HepG2 (cell line): ENCODE measurements at regions not wholly inside any gene's neighbourhood (a gene's known extent, or its start where the extent isn't known, plus 50 kb on each side); places are given as distances from the start of the nearest gene placed in this dataset.

Experiments used
- ATAC-seq: fragments of 200-7000 bp; cut with Tn5 transposase; 3 replicates; pipeline ENCODE4 v1.9.1; 2020; ENCODE audit warnings: mild to moderate bottlenecking, moderate library complexity
- BruUV-seq: library from RNA; stranded (reverse); fragments of 400-500 nt; replicated peaks from 2 replicates; lab custom pipeline; 2021; lab: Mats Ljungman, UMichigan
- CTCF ChIA-PET: fragments of 300-600 bp; formaldehyde crosslinking; extraction: SDS; loops from one replicate; lab custom pipeline; 2021; ENCODE audit warnings: low total read pairs, inconsistent platforms, low intra/inter-chr PET ratio; lab: Yijun Ruan, JAX
- POLR2A ChIA-PET: fragments of 350-600 bp; sonication (Branson Sonifier 250); formaldehyde crosslinking; loops from one replicate; lab custom pipeline; 2020; ENCODE audit warnings: antibody characterized with exemption, inconsistent platforms; lab: Yijun Ruan, JAX
- DNase-seq: peaks from one replicate; pipeline ENCODE4 v3.0.0-alpha.2; 2015; ENCODE audit warnings: low spot score
- FAIRE-seq: peaks from 3 replicates; lab custom pipeline; 2011; peaks lifted over from hg19 to GRCh38; lab: Jason Lieb, UNC
- H2AFZ ChIP-seq: one replicate; pipeline ENCODE4 v1.6.1; 2011; ENCODE audit warnings: low read length, inconsistent platforms
- H3K27ac ChIP-seq: fragments of 300-600 bp; 3 replicates; pipeline ENCODE4 v1.8.0; 2011; ENCODE audit warnings: mixed run types, mild to moderate bottlenecking, mixed read lengths, low read length, inconsistent platforms; ENCODE audit not compliant: insufficient read depth; ENCODE audit errors: extremely low read length
- H3K27me3 ChIP-seq, 2 experiments: fragments of 200-600 bp in 1 of 2; 2 replicates in 1 of 2; 3 replicates in 1 of 2; pipeline versions ENCODE4 v1.6.0 to v1.8.0; 2011; ENCODE audit warnings: low read length in 2 of 2, mild to moderate bottlenecking in 2 of 2, moderate library complexity in 2 of 2, inconsistent platforms in 1 of 2; ENCODE audit not compliant: insufficient read depth in 2 of 2, control insufficient read depth in 1 of 2
- H3K36me3 ChIP-seq, 2 experiments: fragments of 200-600 bp in 1 of 2; replicated peaks in 1 of 2; 2 replicates in 1 of 2; 3 replicates in 1 of 2; pipeline versions ENCODE4 v1.5.1 to v1.8.0; 2011; ENCODE audit warnings: low read length in 2 of 2, inconsistent platforms in 1 of 2; ENCODE audit not compliant: insufficient read depth in 2 of 2, control insufficient read depth in 1 of 2
- H3K4me1 ChIP-seq: 2 replicates; pipeline ENCODE4 v1.5.1; 2012; ENCODE audit warnings: low read length, inconsistent platforms; ENCODE audit not compliant: insufficient read depth
- H3K4me2 ChIP-seq: 2 replicates; pipeline ENCODE4 v1.6.0; 2011; ENCODE audit warnings: low read depth, low read length, inconsistent platforms
- H3K4me3 ChIP-seq, 3 experiments: fragments of 200-600 bp in 1 of 3; sonication (generic), shearing (Covaris generic) in 1 of 3; replicated peaks in 1 of 3; 2 replicates each; pipeline ENCODE4 v1.5.1; 2011 to 2016; ENCODE audit warnings: low read length in 3 of 3, inconsistent platforms in 2 of 3, low read depth in 2 of 3, mild to moderate bottlenecking in 2 of 3, control low read depth in 1 of 3, mixed read lengths in 1 of 3; ENCODE audit not compliant: insufficient read depth in 1 of 3
- H3K79me2 ChIP-seq: one replicate; pipeline ENCODE4 v1.6.1; 2011; ENCODE audit warnings: low read length, inconsistent platforms; ENCODE audit not compliant: insufficient read depth
- H3K9ac ChIP-seq: 2 replicates; pipeline ENCODE4 v1.6.0; 2011; ENCODE audit warnings: mild to moderate bottlenecking, low read depth, low read length, inconsistent platforms; ENCODE audit not compliant: insufficient read depth
- H3K9me3 ChIP-seq: 2 replicates; pipeline ENCODE4 v1.5.1; 2012; ENCODE audit warnings: mild to moderate bottlenecking, low read length
- H4K20me1 ChIP-seq: 2 replicates; pipeline ENCODE4 v1.6.0; 2011; ENCODE audit warnings: inconsistent platforms, mild to moderate bottlenecking, low read length, moderate library complexity; ENCODE audit not compliant: insufficient read depth
- ATF1 ChIP-seq: IDR thresholded peaks from 2 replicates; pipeline ENCODE4 v1.6.1; 2016; ENCODE audit warnings: mild to moderate bottlenecking, control low read depth
- EP300 ChIP-seq, 3 experiments: sonication (generic) in 1 of 3; formaldehyde crosslinking in 1 of 3; IDR thresholded peaks; 2 replicates each; pipeline versions ENCODE4 v1.5.1 to v1.6.1; 2011 to 2020; ENCODE audit warnings: low read depth in 2 of 3, low read length in 2 of 3, borderline replicate concordance in 1 of 3, improper control_type of control experiment in 1 of 3, mild to moderate bottlenecking in 1 of 3, missing genetic modification reagents in 1 of 3, moderate library complexity in 1 of 3
- FOXP1 ChIP-seq, 2 experiments: fragments of 450-650 bp in 1 of 2; IDR thresholded peaks; 2 replicates each; pipeline ENCODE4 v1.6.1; 2017 to 2018; ENCODE audit warnings: antibody characterized with exemption in 1 of 2
- JDP2 ChIP-seq: sonication (generic); formaldehyde crosslinking; IDR thresholded peaks from 2 replicates; pipeline ENCODE4 v1.8.1; 2022; ENCODE audit warnings: missing genetic modification reagents, borderline replicate concordance
- NFKBIZ ChIP-seq: IDR thresholded peaks from 2 replicates; pipeline ENCODE4 v1.6.1; 2018; ENCODE audit warnings: missing genetic modification reagents, missing compliant biosample characterization
- PHF5A ChIP-seq: IDR thresholded peaks from one replicate; pipeline ENCODE4 v1.6.1; 2018; ENCODE audit warnings: low read depth, missing genetic modification reagents; ENCODE audit not compliant: unreplicated experiment
- SNAPC2 ChIP-seq: sonication (generic); formaldehyde crosslinking; IDR thresholded peaks from 2 replicates; pipeline ENCODE4 v1.8.1; 2022; ENCODE audit warnings: mild to moderate bottlenecking, missing genetic modification reagents
- YEATS4 ChIP-seq: sonication (generic); formaldehyde crosslinking; IDR thresholded peaks from 2 replicates; pipeline ENCODE4 v1.4.0; 2020; ENCODE audit warnings: missing genetic modification reagents, borderline replicate concordance
- ZNF256 ChIP-seq: sonication (generic); formaldehyde crosslinking; conservative IDR thresholded peaks from 2 replicates; pipeline ENCODE4 v1.4.0; 2020; ENCODE audit warnings: missing genetic modification reagents
- ZNF546 ChIP-seq: sonication (generic); formaldehyde crosslinking; conservative IDR thresholded peaks from 2 replicates; pipeline ENCODE4 v1.8.1; 2023; ENCODE audit warnings: mild to moderate bottlenecking, missing genetic modification reagents
- ZNF569 ChIP-seq: sonication (generic); formaldehyde crosslinking; IDR thresholded peaks from 2 replicates; pipeline ENCODE4 v1.5.0; 2020; ENCODE audit warnings: mild to moderate bottlenecking, missing genetic modification reagents, moderate library complexity, borderline replicate concordance
- WGBS: methylation state at CpG from one replicate; pipeline ENCODE4 v1.1.6; 2017; ENCODE audit warnings: low lambda C conversion rate; 5-methylcytosine and 5-hydroxymethylcytosine counted together
- in situ Hi-C: cut with HindIII; loops from 2 replicates; pipeline ENCODE4 v1.10.0; 2017; ENCODE audit warnings: low pct_unique_long_range_greater_than_20kb; ENCODE audit not compliant: extremely low pct_ligation_motif_present
- intact Hi-C: fragments of 100-400 bp; cut with micrococcal nuclease; formaldehyde crosslinking; loops from one replicate; pipeline ENCODE4 v1.10.0; 2022; ENCODE audit not compliant: unreplicated experiment
- TF ChIP-seq, protein P1 (sequence below): sonication (generic); formaldehyde crosslinking; IDR thresholded peaks from 2 replicates; pipeline ENCODE4 v1.4.0; 2020; ENCODE audit warnings: low read depth, mild to moderate bottlenecking, missing genetic modification reagents
- TF ChIP-seq, protein P2 (sequence below): sonication (generic); formaldehyde crosslinking; IDR thresholded peaks from 2 replicates; pipeline ENCODE4 v1.8.0; 2022; ENCODE audit warnings: missing genetic modification reagents, mild to moderate bottlenecking, inconsistent platforms, borderline replicate concordance
- TF ChIP-seq, protein P3 (sequence below): sonication (generic); formaldehyde crosslinking; IDR thresholded peaks from 2 replicates; pipeline ENCODE4 v1.9.0; 2021; ENCODE audit warnings: missing genetic modification reagents, borderline replicate concordance
- TF ChIP-seq, protein P4 (sequence below): sonication (generic); formaldehyde crosslinking; IDR thresholded peaks from 2 replicates; pipeline ENCODE4 v1.4.0; 2020; ENCODE audit warnings: missing genetic modification reagents
- TF ChIP-seq, protein P5 (sequence below): IDR thresholded peaks from 2 replicates; pipeline ENCODE4 v1.6.1; 2016

DNA sequence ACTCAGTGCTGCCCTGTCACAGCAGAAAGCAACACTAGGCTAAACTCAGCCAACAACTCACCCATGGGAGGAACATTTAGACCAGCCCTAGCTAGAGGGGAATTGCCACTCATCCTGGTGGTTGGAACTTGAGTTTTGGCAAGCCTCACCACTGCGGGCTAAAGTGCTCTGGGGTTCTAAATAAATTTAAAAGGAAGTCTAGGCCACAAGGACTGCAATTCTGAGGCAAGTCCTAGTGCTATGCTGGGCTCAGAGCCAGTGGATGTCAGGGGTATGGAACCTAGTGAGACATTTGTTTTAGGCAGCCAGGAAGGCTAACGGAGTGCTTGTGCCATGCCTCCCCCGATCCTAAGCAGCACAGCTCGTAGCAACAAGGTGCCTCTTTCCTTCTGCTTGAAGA, 78.0 kb downstream of the RGS13 start (continued):
- TF ChIP-seq, protein P1, sequence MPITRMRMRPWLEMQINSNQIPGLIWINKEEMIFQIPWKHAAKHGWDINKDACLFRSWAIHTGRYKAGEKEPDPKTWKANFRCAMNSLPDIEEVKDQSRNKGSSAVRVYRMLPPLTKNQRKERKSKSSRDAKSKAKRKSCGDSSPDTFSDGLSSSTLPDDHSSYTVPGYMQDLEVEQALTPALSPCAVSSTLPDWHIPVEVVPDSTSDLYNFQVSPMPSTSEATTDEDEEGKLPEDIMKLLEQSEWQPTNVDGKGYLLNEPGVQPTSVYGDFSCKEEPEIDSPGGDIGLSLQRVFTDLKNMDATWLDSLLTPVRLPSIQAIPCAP = no peak
- TF ChIP-seq YEATS4 (CRISPR knock-in tag) (no peak), SNAPC2 (CRISPR knock-in tag) (no peak)
- TF ChIP-seq, protein P2, sequence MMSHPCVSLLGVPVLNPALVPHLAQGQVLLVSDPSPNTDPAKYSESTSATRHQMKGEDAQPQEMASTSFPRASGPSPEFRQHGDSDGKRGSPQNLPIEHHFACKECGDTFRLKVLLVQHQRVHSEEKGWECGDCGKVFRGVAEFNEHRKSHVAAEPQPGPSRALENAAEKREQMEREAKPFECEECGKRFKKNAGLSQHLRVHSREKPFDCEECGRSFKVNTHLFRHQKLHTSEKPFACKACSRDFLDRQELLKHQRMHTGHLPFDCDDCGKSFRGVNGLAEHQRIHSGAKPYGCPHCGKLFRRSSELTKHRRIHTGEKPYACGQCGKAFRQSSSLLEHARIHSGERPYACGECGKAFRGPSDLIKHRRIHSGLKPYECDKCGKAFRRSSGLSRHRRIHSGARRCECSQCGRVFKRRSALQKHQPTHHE (CRISPR knock-in tag) = no peak
- TF ChIP-seq, protein P3, sequence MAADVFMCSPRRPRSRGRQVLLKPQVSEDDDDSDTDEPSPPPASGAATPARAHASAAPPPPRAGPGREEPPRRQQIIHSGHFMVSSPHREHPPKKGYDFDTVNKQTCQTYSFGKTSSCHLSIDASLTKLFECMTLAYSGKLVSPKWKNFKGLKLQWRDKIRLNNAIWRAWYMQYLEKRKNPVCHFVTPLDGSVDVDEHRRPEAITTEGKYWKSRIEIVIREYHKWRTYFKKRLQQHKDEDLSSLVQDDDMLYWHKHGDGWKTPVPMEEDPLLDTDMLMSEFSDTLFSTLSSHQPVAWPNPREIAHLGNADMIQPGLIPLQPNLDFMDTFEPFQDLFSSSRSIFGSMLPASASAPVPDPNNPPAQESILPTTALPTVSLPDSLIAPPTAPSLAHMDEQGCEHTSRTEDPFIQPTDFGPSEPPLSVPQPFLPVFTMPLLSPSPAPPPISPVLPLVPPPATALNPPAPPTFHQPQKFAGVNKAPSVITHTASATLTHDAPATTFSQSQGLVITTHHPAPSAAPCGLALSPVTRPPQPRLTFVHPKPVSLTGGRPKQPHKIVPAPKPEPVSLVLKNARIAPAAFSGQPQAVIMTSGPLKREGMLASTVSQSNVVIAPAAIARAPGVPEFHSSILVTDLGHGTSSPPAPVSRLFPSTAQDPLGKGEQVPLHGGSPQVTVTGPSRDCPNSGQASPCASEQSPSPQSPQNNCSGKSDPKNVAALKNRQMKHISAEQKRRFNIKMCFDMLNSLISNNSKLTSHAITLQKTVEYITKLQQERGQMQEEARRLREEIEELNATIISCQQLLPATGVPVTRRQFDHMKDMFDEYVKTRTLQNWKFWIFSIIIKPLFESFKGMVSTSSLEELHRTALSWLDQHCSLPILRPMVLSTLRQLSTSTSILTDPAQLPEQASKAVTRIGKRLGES (CRISPR knock-in tag) = no peak
- TF ChIP-seq, all 625 proteins: peak for 0

DNA sequence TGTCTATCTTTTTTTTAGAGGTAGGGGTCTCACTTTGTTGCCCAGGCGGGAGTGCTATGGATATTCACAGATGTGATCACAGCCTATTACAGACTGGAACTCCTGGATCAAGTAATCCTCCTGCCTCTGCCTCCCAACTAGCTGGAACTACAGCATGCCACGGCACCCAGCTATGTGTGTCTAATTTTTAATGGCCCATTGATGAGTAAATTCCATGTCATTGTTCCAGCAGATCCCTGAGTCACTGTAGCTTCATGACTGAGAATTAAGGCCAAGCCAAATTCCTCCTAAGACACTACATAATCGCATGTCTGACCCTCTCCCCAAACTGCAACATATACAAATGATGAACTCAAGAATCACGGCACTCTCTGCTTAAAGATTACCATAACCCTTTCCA, 84.2 kb upstream of the RGS2 start:
- Histone ChIP-seq H4K20me1 (no peaks in the 10 kb centered on the region), H3K4me1 (peaks cover 5% of the 10 kb centered on the region), H3K27me3 (peaks cover 0 to 1% of the 10 kb centered on the region in 2 experiments; a peak in 1 of 5 replicates), H3K4me2 (no peak overlapping the region), H3K79me2 (no peaks in the 10 kb centered on the region), H3K9me3 (peaks cover 4% of the 10 kb centered on the region; the same call in 1 of the 2 replicates), H2AFZ (no peak overlapping the region), H3K4me3 (no peak overlapping the region), H3K36me3 (no peaks in the 10 kb centered on the region), H3K9ac (no peak overlapping the region), H3K27ac (no peak overlapping the region)
- CTCF ChIA-PET = no interaction called here
- FAIRE-seq (no peak), ATAC-seq (no peak), DNase-seq (no peak)
- BruUV-seq = no TSS peak
- intact Hi-C loops = no loop called here
- in situ Hi-C loops = no loop called here
- POLR2A ChIA-PET = interaction anchor here (0.6 kb wide), 1 partner anchor 26 kb away, joined by 3 read pairs; no protein-coding TSS in a partner anchor
- 70% methylated on average over 4 of the region's 4 CpGs for WGBS
- TF ChIP-seq ATF1 (CRISPR knock-in tag) (no peak), ZNF256 (CRISPR knock-in tag) (no peak), ZNF546 (CRISPR knock-in tag) (no peak), NFKBIZ (CRISPR knock-in tag) (no peak), ZNF569 (no peak), EP300 (IDR thresholded peaks at IDR 0.05; ENCODE audit: low read depth in 2 of 2, low read length in 2 of 2) (no peak), EP300 (CRISPR knock-in tag; IDR thresholded peaks at IDR 0.05; ENCODE audit: borderline replicate concordance) (no peak), FOXP1 (IDR thresholded peaks at IDR 0.05) (no peak), FOXP1 (CRISPR knock-in tag; IDR thresholded peaks at IDR 0.05) (no peak), JDP2 (CRISPR knock-in tag) (no peak), PHF5A (CRISPR knock-in tag) (no peak)
- TF ChIP-seq, protein P4, sequence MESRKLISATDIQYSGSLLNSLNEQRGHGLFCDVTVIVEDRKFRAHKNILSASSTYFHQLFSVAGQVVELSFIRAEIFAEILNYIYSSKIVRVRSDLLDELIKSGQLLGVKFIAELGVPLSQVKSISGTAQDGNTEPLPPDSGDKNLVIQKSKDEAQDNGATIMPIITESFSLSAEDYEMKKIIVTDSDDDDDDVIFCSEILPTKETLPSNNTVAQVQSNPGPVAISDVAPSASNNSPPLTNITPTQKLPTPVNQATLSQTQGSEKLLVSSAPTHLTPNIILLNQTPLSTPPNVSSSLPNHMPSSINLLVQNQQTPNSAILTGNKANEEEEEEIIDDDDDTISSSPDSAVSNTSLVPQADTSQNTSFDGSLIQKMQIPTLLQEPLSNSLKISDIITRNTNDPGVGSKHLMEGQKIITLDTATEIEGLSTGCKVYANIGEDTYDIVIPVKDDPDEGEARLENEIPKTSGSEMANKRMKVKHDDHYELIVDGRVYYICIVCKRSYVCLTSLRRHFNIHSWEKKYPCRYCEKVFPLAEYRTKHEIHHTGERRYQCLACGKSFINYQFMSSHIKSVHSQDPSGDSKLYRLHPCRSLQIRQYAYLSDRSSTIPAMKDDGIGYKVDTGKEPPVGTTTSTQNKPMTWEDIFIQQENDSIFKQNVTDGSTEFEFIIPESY (CRISPR knock-in tag) = no peak
- TF ChIP-seq, protein P5, sequence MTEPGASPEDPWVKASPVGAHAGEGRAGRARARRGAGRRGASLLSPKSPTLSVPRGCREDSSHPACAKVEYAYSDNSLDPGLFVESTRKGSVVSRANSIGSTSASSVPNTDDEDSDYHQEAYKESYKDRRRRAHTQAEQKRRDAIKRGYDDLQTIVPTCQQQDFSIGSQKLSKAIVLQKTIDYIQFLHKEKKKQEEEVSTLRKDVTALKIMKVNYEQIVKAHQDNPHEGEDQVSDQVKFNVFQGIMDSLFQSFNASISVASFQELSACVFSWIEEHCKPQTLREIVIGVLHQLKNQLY = no peak
